ENCODE measurements at regions not wholly inside any gene's neighbourhood (a gene's known extent, or its start where the extent isn't known, plus 50 kb on each side); places are given as distances from the start of the nearest gene placed in this dataset.

GRCh38 chr14:22276913-22277816, 311.9 kb downstream of the DAD1 start:
- Mint-ChIP-seq H3K4me1 (peaks cover 2% of the 10 kb centered on the region), H3K9me3 (ENCODE audit: low read depth) (no peaks in the 10 kb centered on the region), H3K27ac (no peak overlapping the region), H3K36me3 (ENCODE audit: low read depth) (no peaks in the 10 kb centered on the region), H3K27me3 (no peaks in the 10 kb centered on the region), H3K4me3 (no peak overlapping the region)
- intact Hi-C loops (cut with DNase I, micrococcal nuclease) = no loop called here
- POLR2A ChIA-PET = no interaction called here
- ATAC-seq (no peak), DNase-seq (no peak)
- CTCF ChIA-PET = no interaction called here

- ATAC-seq = peak; percentile 51
- ChIA-PET POLR2A (interaction anchor here (0.7 kb wide), 1 partner anchor 11 kb away, joined by 3 read pairs; no protein-coding TSS in a partner anchor), CTCF (no interaction called here)
- H3K4me3 Mint-ChIP-seq = peak overlapping the region; percentile 55
- peaks cover 3% of the 10 kb centered on the region for H3K4me1 Mint-ChIP-seq
- intact Hi-C loops (cut with DNase I, micrococcal nuclease) = no loop called here
- H3K27me3 Mint-ChIP-seq = no peaks in the 10 kb centered on the region
- H3K27ac Mint-ChIP-seq = no peak overlapping the region
- peak; percentile 12 for DNase-seq
- no peaks in the 10 kb centered on the region for H3K36me3 Mint-ChIP-seq (ENCODE audit: low read depth)
- no peaks in the 10 kb centered on the region for H3K9me3 Mint-ChIP-seq (ENCODE audit: low read depth)
Measured at GRCh38 chr14:22271838-22272799, 316.9 kb downstream of the DAD1 start.

GRCh38 chr14:22268875-22269274, 320.1 kb downstream of the DAD1 start:
- POLR2A ChIA-PET = no interaction called here
- peak overlapping the region; percentile 65 for H3K27ac Mint-ChIP-seq
- no peaks in the 10 kb centered on the region for H3K9me3 Mint-ChIP-seq (ENCODE audit: low read depth)

GRCh38 chr14:22266683-22267082, 322.3 kb downstream of the DAD1 start:
- intact Hi-C loops (cut with DNase I, micrococcal nuclease) = loop anchor here (5.0 kb wide), 2 partner anchors 34 to 39 kb away; no protein-coding TSS in a partner anchor
- ATAC-seq = no peak
- H3K4me3 Mint-ChIP-seq = no peak overlapping the region
- no peak for DNase-seq
- no peak overlapping the region for H3K27ac Mint-ChIP-seq
- ChIA-PET POLR2A (no interaction called here), CTCF (no interaction called here)
- H3K9me3 Mint-ChIP-seq (ENCODE audit: low read depth) = no peaks in the 10 kb centered on the region
- H3K27me3 Mint-ChIP-seq = no peaks in the 10 kb centered on the region
- H3K4me1 Mint-ChIP-seq = peaks cover 7% of the 10 kb centered on the region
- H3K36me3 Mint-ChIP-seq (ENCODE audit: low read depth) = no peaks in the 10 kb centered on the region

More at GRCh38 chr14:22268875-22269274, 320.1 kb downstream of the DAD1 start:
- Mint-ChIP-seq H3K4me1 (peaks cover 7% of the 10 kb centered on the region), H3K36me3 (ENCODE audit: low read depth) (no peaks in the 10 kb centered on the region), H3K4me3 (peak overlapping the region; percentile 56), H3K27me3 (no peaks in the 10 kb centered on the region)
- DNase-seq = no peak
- intact Hi-C loops (cut with DNase I, micrococcal nuclease) = loop anchor here (5.0 kb wide), 2 partner anchors 37 to 42 kb away; no protein-coding TSS in a partner anchor
- CTCF ChIA-PET = interaction anchor here (0.8 kb wide), 1 partner anchor 43 kb away, joined by 3 read pairs; no protein-coding TSS in a partner anchor
- peak; percentile 49 for ATAC-seq

- DNase-seq (no peak), ATAC-seq (no peak)
- ChIA-PET CTCF (no interaction called here), POLR2A (no interaction called here)
- no peak overlapping the region for H3K27ac Mint-ChIP-seq
- no peaks in the 10 kb centered on the region for H3K9me3 Mint-ChIP-seq (ENCODE audit: low read depth)
- peaks cover 7% of the 10 kb centered on the region for H3K4me1 Mint-ChIP-seq
- H3K36me3 Mint-ChIP-seq (ENCODE audit: low read depth) = no peaks in the 10 kb centered on the region
- intact Hi-C loops (cut with DNase I, micrococcal nuclease) = loop anchor here (5.0 kb wide), 2 partner anchors 34 to 39 kb away; no protein-coding TSS in a partner anchor
- H3K4me3 Mint-ChIP-seq = no peak overlapping the region
- no peaks in the 10 kb centered on the region for H3K27me3 Mint-ChIP-seq
Measured at GRCh38 chr14:22266142-22266442, 322.9 kb downstream of the DAD1 start.

GRCh38 chr14:22265319-22266141, 323.5 kb downstream of the DAD1 start:
- intact Hi-C loops (cut with DNase I, micrococcal nuclease) = loop anchor here (5.0 kb wide), 2 partner anchors 33 to 38 kb away; no protein-coding TSS in a partner anchor
- peaks cover 7% of the 10 kb centered on the region for H3K4me1 Mint-ChIP-seq
- H3K36me3 Mint-ChIP-seq (ENCODE audit: low read depth) = no peaks in the 10 kb centered on the region
- POLR2A ChIA-PET = no interaction called here
- CTCF ChIA-PET = no interaction called here
- no peaks in the 10 kb centered on the region for H3K27me3 Mint-ChIP-seq
- no peaks in the 10 kb centered on the region for H3K9me3 Mint-ChIP-seq (ENCODE audit: low read depth)
- H3K4me3 Mint-ChIP-seq = peak overlapping the region; percentile 21
- DNase-seq (no peak), ATAC-seq (no peak)
- no peak overlapping the region for H3K27ac Mint-ChIP-seq

- ChIA-PET CTCF (interaction anchor here (0.7 kb wide), 1 partner anchor 394 kb away, joined by 3 read pairs; no protein-coding TSS in a partner anchor), POLR2A (no interaction called here)
- intact Hi-C loops (cut with DNase I, micrococcal nuclease) = loop anchor here (5.0 kb wide), 2 partner anchors 32 to 37 kb away; no protein-coding TSS in a partner anchor
- H3K27ac Mint-ChIP-seq = no peak overlapping the region
- H3K4me3 Mint-ChIP-seq = no peak overlapping the region
- ATAC-seq (no peak), DNase-seq (no peak)
- H3K4me1 Mint-ChIP-seq = peaks cover 7% of the 10 kb centered on the region
- H3K36me3 Mint-ChIP-seq (ENCODE audit: low read depth) = no peaks in the 10 kb centered on the region
- H3K27me3 Mint-ChIP-seq = no peaks in the 10 kb centered on the region
- no peaks in the 10 kb centered on the region for H3K9me3 Mint-ChIP-seq (ENCODE audit: low read depth)
Measured at GRCh38 chr14:22264759-22265158, 324.3 kb downstream of the DAD1 start.

- H3K36me3 Mint-ChIP-seq (ENCODE audit: low read depth) = no peaks in the 10 kb centered on the region
- ATAC-seq (no peak), DNase-seq (no peak)
- H3K27ac Mint-ChIP-seq = no peak overlapping the region
- ChIA-PET POLR2A (no interaction called here), CTCF (interaction anchor here (0.6 to 0.7 kb wide), 2 partner anchors 196 to 395 kb away, joined by 3 read pairs; no protein-coding TSS in a partner anchor)
- H3K4me1 Mint-ChIP-seq = peaks cover 5% of the 10 kb centered on the region
- no peaks in the 10 kb centered on the region for H3K9me3 Mint-ChIP-seq (ENCODE audit: low read depth)
- intact Hi-C loops (cut with DNase I, micrococcal nuclease) = no loop called here
- no peaks in the 10 kb centered on the region for H3K27me3 Mint-ChIP-seq
- H3K4me3 Mint-ChIP-seq = no peak overlapping the region
Measured at GRCh38 chr14:22263961-22264360, 325.1 kb downstream of the DAD1 start.

- POLR2A ChIA-PET = no interaction called here
- Mint-ChIP-seq H3K9me3 (ENCODE audit: low read depth) (no peaks in the 10 kb centered on the region), H3K36me3 (ENCODE audit: low read depth) (no peaks in the 10 kb centered on the region)
Measured at GRCh38 chr14:22262881-22263280, 326.1 kb downstream of the DAD1 start.

GRCh38 chr14:22255017-22255950, 333.7 kb downstream of the DAD1 start:
- H3K27ac Mint-ChIP-seq = no peak overlapping the region
- no peak overlapping the region for H3K4me3 Mint-ChIP-seq
- H3K27me3 Mint-ChIP-seq = no peaks in the 10 kb centered on the region
- ATAC-seq (no peak), DNase-seq (no peak)
- H3K4me1 Mint-ChIP-seq = no peaks in the 10 kb centered on the region
- CTCF ChIA-PET = no interaction called here
- no peaks in the 10 kb centered on the region for H3K36me3 Mint-ChIP-seq (ENCODE audit: low read depth)
- POLR2A ChIA-PET = no interaction called here
- no peaks in the 10 kb centered on the region for H3K9me3 Mint-ChIP-seq (ENCODE audit: low read depth)
- intact Hi-C loops (cut with DNase I, micrococcal nuclease) = no loop called here

More at GRCh38 chr14:22262881-22263280, 326.1 kb downstream of the DAD1 start:
- H3K4me3 Mint-ChIP-seq = no peak overlapping the region
- H3K4me1 Mint-ChIP-seq = peaks cover 4% of the 10 kb centered on the region
- intact Hi-C loops (cut with DNase I, micrococcal nuclease) = no loop called here
- no peak overlapping the region for H3K27ac Mint-ChIP-seq
- H3K27me3 Mint-ChIP-seq = no peaks in the 10 kb centered on the region
- DNase-seq (no peak), ATAC-seq (no peak)
- CTCF ChIA-PET = no interaction called here

Measured in activated CD4-positive, alpha-beta T cell treated with anti-CD3 and anti-CD28 coated beads for 36 hours (primary cell).